HepG2 (cell line): ENCODE measurements at regions not wholly inside any gene's neighbourhood (a gene's known extent, or its start where the extent isn't known, plus 50 kb on each side); places are given as distances from the start of the nearest gene placed in this dataset.

Experiments used
- ATAC-seq: fragments of 200-7000 bp; cut with Tn5 transposase; 3 replicates; pipeline ENCODE4 v1.9.1; 2020; ENCODE audit warnings: mild to moderate bottlenecking, moderate library complexity
- BruUV-seq: library from RNA; stranded (reverse); fragments of 400-500 nt; replicated peaks from 2 replicates; lab custom pipeline; 2021; lab: Mats Ljungman, UMichigan
- CTCF ChIA-PET: fragments of 300-600 bp; formaldehyde crosslinking; extraction: SDS; loops from one replicate; lab custom pipeline; 2021; ENCODE audit warnings: low total read pairs, inconsistent platforms, low intra/inter-chr PET ratio; lab: Yijun Ruan, JAX
- POLR2A ChIA-PET: fragments of 350-600 bp; sonication (Branson Sonifier 250); formaldehyde crosslinking; loops from one replicate; lab custom pipeline; 2020; ENCODE audit warnings: antibody characterized with exemption, inconsistent platforms; lab: Yijun Ruan, JAX
- DNase-seq: peaks from one replicate; pipeline ENCODE4 v3.0.0-alpha.2; 2015; ENCODE audit warnings: low spot score
- FAIRE-seq: peaks from 3 replicates; lab custom pipeline; 2011; peaks lifted over from hg19 to GRCh38; lab: Jason Lieb, UNC
- H2AFZ ChIP-seq: one replicate; pipeline ENCODE4 v1.6.1; 2011; ENCODE audit warnings: low read length, inconsistent platforms
- H3K27ac ChIP-seq: fragments of 300-600 bp; 3 replicates; pipeline ENCODE4 v1.8.0; 2011; ENCODE audit warnings: mixed run types, mild to moderate bottlenecking, mixed read lengths, low read length, inconsistent platforms; ENCODE audit not compliant: insufficient read depth; ENCODE audit errors: extremely low read length
- H3K27me3 ChIP-seq, 2 experiments: fragments of 200-600 bp in 1 of 2; 2 replicates in 1 of 2; 3 replicates in 1 of 2; pipeline versions ENCODE4 v1.6.0 to v1.8.0; 2011; ENCODE audit warnings: low read length in 2 of 2, mild to moderate bottlenecking in 2 of 2, moderate library complexity in 2 of 2, inconsistent platforms in 1 of 2; ENCODE audit not compliant: insufficient read depth in 2 of 2, control insufficient read depth in 1 of 2
- H3K36me3 ChIP-seq, 2 experiments: fragments of 200-600 bp in 1 of 2; replicated peaks in 1 of 2; 2 replicates in 1 of 2; 3 replicates in 1 of 2; pipeline versions ENCODE4 v1.5.1 to v1.8.0; 2011; ENCODE audit warnings: low read length in 2 of 2, inconsistent platforms in 1 of 2; ENCODE audit not compliant: insufficient read depth in 2 of 2, control insufficient read depth in 1 of 2
- H3K4me1 ChIP-seq: 2 replicates; pipeline ENCODE4 v1.5.1; 2012; ENCODE audit warnings: low read length, inconsistent platforms; ENCODE audit not compliant: insufficient read depth
- H3K4me2 ChIP-seq: 2 replicates; pipeline ENCODE4 v1.6.0; 2011; ENCODE audit warnings: low read depth, low read length, inconsistent platforms
- H3K4me3 ChIP-seq, 3 experiments: fragments of 200-600 bp in 1 of 3; sonication (generic), shearing (Covaris generic) in 1 of 3; replicated peaks in 1 of 3; 2 replicates each; pipeline ENCODE4 v1.5.1; 2011 to 2016; ENCODE audit warnings: low read length in 3 of 3, inconsistent platforms in 2 of 3, low read depth in 2 of 3, mild to moderate bottlenecking in 2 of 3, control low read depth in 1 of 3, mixed read lengths in 1 of 3; ENCODE audit not compliant: insufficient read depth in 1 of 3
- H3K79me2 ChIP-seq: one replicate; pipeline ENCODE4 v1.6.1; 2011; ENCODE audit warnings: low read length, inconsistent platforms; ENCODE audit not compliant: insufficient read depth
- H3K9ac ChIP-seq: 2 replicates; pipeline ENCODE4 v1.6.0; 2011; ENCODE audit warnings: mild to moderate bottlenecking, low read depth, low read length, inconsistent platforms; ENCODE audit not compliant: insufficient read depth
- H3K9me3 ChIP-seq: 2 replicates; pipeline ENCODE4 v1.5.1; 2012; ENCODE audit warnings: mild to moderate bottlenecking, low read length
- H4K20me1 ChIP-seq: 2 replicates; pipeline ENCODE4 v1.6.0; 2011; ENCODE audit warnings: inconsistent platforms, mild to moderate bottlenecking, low read length, moderate library complexity; ENCODE audit not compliant: insufficient read depth
- AHDC1 ChIP-seq: sonication (generic); formaldehyde crosslinking; IDR thresholded peaks from 2 replicates; pipeline ENCODE4 v1.5.1; 2020; ENCODE audit warnings: mild to moderate bottlenecking, missing genetic modification reagents, borderline replicate concordance
- ARNT2 ChIP-seq: sonication (generic); formaldehyde crosslinking; IDR thresholded peaks from 2 replicates; pipeline ENCODE4 v1.8.0; 2022; ENCODE audit warnings: mild to moderate bottlenecking, low read depth, missing genetic modification reagents, moderate library complexity
- E2F2 ChIP-seq: sonication (generic); formaldehyde crosslinking; IDR thresholded peaks from 2 replicates; pipeline ENCODE4 v1.4.0; 2020; ENCODE audit warnings: missing genetic modification reagents, borderline replicate concordance
- ELF4 ChIP-seq: sonication (generic); formaldehyde crosslinking; IDR thresholded peaks from 2 replicates; pipeline ENCODE4 v1.5.0; 2020; ENCODE audit warnings: missing genetic modification reagents, mild to moderate bottlenecking, moderate library complexity, borderline replicate concordance
- GPN1 ChIP-seq: sonication (generic); formaldehyde crosslinking; IDR thresholded peaks from 2 replicates; pipeline ENCODE4 v1.5.1; 2020; ENCODE audit warnings: missing genetic modification reagents, borderline replicate concordance
- JARID2 ChIP-seq: sonication (generic); formaldehyde crosslinking; IDR thresholded peaks from 2 replicates; pipeline ENCODE4 v1.8.1; 2023; ENCODE audit warnings: missing genetic modification reagents, inconsistent platforms; ENCODE audit not compliant: insufficient replicate concordance
- POLR2A ChIP-seq, 2 experiments: IDR thresholded peaks; 2 replicates each; pipeline ENCODE4 v1.6.1; 2011; ENCODE audit warnings: low read depth in 2 of 2, low read length in 2 of 2, mild to moderate bottlenecking in 1 of 2, moderate library complexity in 1 of 2; ENCODE audit not compliant: insufficient read depth in 1 of 2
- PRPF4 ChIP-seq: fragments of 200-400 bp; formaldehyde crosslinking; IDR thresholded peaks from 2 replicates; pipeline ENCODE4 v1.6.1; 2016; ENCODE audit warnings: low read length, low read depth; ENCODE audit not compliant: poor library complexity, severe bottlenecking
- ZBTB1 ChIP-seq: sonication (generic); formaldehyde crosslinking; IDR thresholded peaks from 2 replicates; pipeline ENCODE4 v1.4.0; 2020; ENCODE audit warnings: missing genetic modification reagents, borderline replicate concordance
- ZBTB14 ChIP-seq: sonication (generic); formaldehyde crosslinking; IDR thresholded peaks from 2 replicates; pipeline ENCODE4 v1.4.0; 2020; ENCODE audit warnings: missing genetic modification reagents
- ZFP91 ChIP-seq: sonication (generic); formaldehyde crosslinking; IDR thresholded peaks from 2 replicates; pipeline ENCODE4 v1.9.0; 2022; ENCODE audit warnings: missing genetic modification reagents, mild to moderate bottlenecking, borderline replicate concordance
- ZNF138 ChIP-seq: sonication (generic); formaldehyde crosslinking; IDR thresholded peaks from 2 replicates; pipeline ENCODE4 v1.5.0; 2020; ENCODE audit warnings: mild to moderate bottlenecking, low read depth, missing genetic modification reagents
- ZNF232 ChIP-seq: sonication (generic); formaldehyde crosslinking; IDR thresholded peaks from 2 replicates; pipeline ENCODE4 v1.4.0; 2020; ENCODE audit warnings: missing genetic modification reagents, borderline replicate concordance
- ZNF546 ChIP-seq: sonication (generic); formaldehyde crosslinking; conservative IDR thresholded peaks from 2 replicates; pipeline ENCODE4 v1.8.1; 2023; ENCODE audit warnings: mild to moderate bottlenecking, missing genetic modification reagents
- ZNF772 ChIP-seq: sonication (generic); formaldehyde crosslinking; IDR thresholded peaks from 2 replicates; pipeline ENCODE4 v1.5.0; 2020; ENCODE audit warnings: mild to moderate bottlenecking, missing genetic modification reagents
- ZNF788 ChIP-seq: sonication (generic); formaldehyde crosslinking; IDR thresholded peaks from 2 replicates; pipeline ENCODE4 v1.5.0; 2020; ENCODE audit warnings: mild to moderate bottlenecking, missing genetic modification reagents, borderline replicate concordance
- WGBS: methylation state at CpG from one replicate; pipeline ENCODE4 v1.1.6; 2017; ENCODE audit warnings: low lambda C conversion rate; 5-methylcytosine and 5-hydroxymethylcytosine counted together
- in situ Hi-C: cut with HindIII; loops from 2 replicates; pipeline ENCODE4 v1.10.0; 2017; ENCODE audit warnings: low pct_unique_long_range_greater_than_20kb; ENCODE audit not compliant: extremely low pct_ligation_motif_present
- intact Hi-C: fragments of 100-400 bp; cut with micrococcal nuclease; formaldehyde crosslinking; loops from one replicate; pipeline ENCODE4 v1.10.0; 2022; ENCODE audit not compliant: unreplicated experiment

GRCh38 chr12:58138424-58138823 is 197.1 kb downstream of the ATP23 start:
- Histone ChIP-seq H3K9ac (no peak overlapping the region), H3K4me2 (no peak overlapping the region), H3K27me3 (no peaks in the 10 kb centered on the region), H3K27ac (no peak overlapping the region), H3K4me3 (no peak overlapping the region), H3K4me1 (no peaks in the 10 kb centered on the region), H4K20me1 (no peaks in the 10 kb centered on the region), H3K79me2 (no peaks in the 10 kb centered on the region), H3K9me3 (no peaks in the 10 kb centered on the region), H2AFZ (no peak overlapping the region), H3K36me3 (no peaks in the 10 kb centered on the region)
- FAIRE-seq (no peak), ATAC-seq (no peak), DNase-seq (no peak)
- BruUV-seq = no TSS peak
- in situ Hi-C loops = no loop called here
- intact Hi-C loops = no loop called here
- ChIA-PET POLR2A (no interaction called here), CTCF (no interaction called here)
- WGBS = 32% methylated on average over 2 of the region's 2 CpGs
- no peak for TF ChIP-seq JARID2 (CRISPR knock-in tag)
- no peak for TF ChIP-seq ZNF546
- no peak for TF ChIP-seq ZNF138
- no peak for TF ChIP-seq AHDC1 (CRISPR knock-in tag)
- no peak for TF ChIP-seq E2F2 (CRISPR knock-in tag)
- TF ChIP-seq ARNT2 (CRISPR knock-in tag) = no peak
- TF ChIP-seq ZNF788 (CRISPR knock-in tag) = no peak
- no peak for TF ChIP-seq ZBTB1 (CRISPR knock-in tag)
- TF ChIP-seq POLR2A (IDR thresholded peaks at IDR 0.05; ENCODE audit: insufficient read depth in 1 of 2, low read depth in 2 of 2, low read length in 2 of 2) = no peak
- TF ChIP-seq ELF4 (CRISPR knock-in tag) = no peak
- no peak for TF ChIP-seq ZBTB14 (CRISPR knock-in tag)
- no peak for TF ChIP-seq GPN1
- TF ChIP-seq ZNF772 (CRISPR knock-in tag) = no peak
- no peak for TF ChIP-seq ZNF232
- TF ChIP-seq PRPF4 = no peak
- no peak for TF ChIP-seq ZFP91 (CRISPR knock-in tag)
